ENCODE measurements at regions not wholly inside any gene's neighbourhood (a gene's known extent, or its start where the extent isn't known, plus 50 kb on each side); places are given as distances from the start of the nearest gene placed in this dataset.
"Not testable (repeated sequence)": the region's sequence is repeated elsewhere in the genome, so short reads cannot be mapped to it uniquely, and the experiment has no call there.

- not testable (repeated sequence) for DNase-seq (ENCODE audit: low read depth)
Measured at GRCh38 chr5:33138145-33138544, 302.6 kb upstream of the TARS1 start.

GRCh38 chr5:33143405-33144123 lies 297.2 kb upstream of the TARS1 start:
- DNase-seq (ENCODE audit: low read depth): no peak

- DNase-seq (ENCODE audit: low read depth): no peak
Measured at GRCh38 chr5:33146881-33147280, 293.9 kb upstream of the TARS1 start.

GRCh38 chr5:33148076-33148513 lies 292.7 kb upstream of the TARS1 start:
- peak; percentile 89 for DNase-seq (ENCODE audit: low read depth)

GRCh38 chr5:33153372-33153771 lies 287.4 kb upstream of the TARS1 start:
- DNase-seq (ENCODE audit: low read depth): no peak

GRCh38 chr5:33153831-33154230 lies 286.9 kb upstream of the TARS1 start:
- no peak for DNase-seq (ENCODE audit: low read depth)

- no peak for DNase-seq (ENCODE audit: low read depth)
Measured at GRCh38 chr5:33160871-33161270, 279.9 kb upstream of the TARS1 start.

GRCh38 chr5:33161421-33161820 lies 279.3 kb upstream of the TARS1 start:
- DNase-seq (ENCODE audit: low read depth): no peak

GRCh38 chr5:33162057-33162456 lies 278.7 kb upstream of the TARS1 start:
- DNase-seq (ENCODE audit: low read depth): no peak

- DNase-seq (ENCODE audit: low read depth): no peak
Measured at GRCh38 chr5:33166522-33166921, 274.2 kb upstream of the TARS1 start.

GRCh38 chr5:33166948-33167347 lies 273.8 kb upstream of the TARS1 start:
- no peak for DNase-seq (ENCODE audit: low read depth)

GRCh38 chr5:33167541-33167940 lies 273.2 kb upstream of the TARS1 start:
- peak; percentile 21 for DNase-seq (ENCODE audit: low read depth)

- DNase-seq (ENCODE audit: low read depth): no peak
Measured at GRCh38 chr5:33170411-33170810, 270.4 kb upstream of the TARS1 start.

GRCh38 chr5:33174383-33174782 lies 266.4 kb upstream of the TARS1 start:
- DNase-seq (ENCODE audit: low read depth): no peak

- DNase-seq (ENCODE audit: low read depth): no peak
Measured at GRCh38 chr5:33179301-33179700, 261.5 kb upstream of the TARS1 start.

- peak; percentile 53 for DNase-seq (ENCODE audit: low read depth)
Measured at GRCh38 chr5:33180900-33181299, 259.9 kb upstream of the TARS1 start.

- no peak for DNase-seq (ENCODE audit: low read depth)
Measured at GRCh38 chr5:33182986-33183385, 257.8 kb upstream of the TARS1 start.

- no peak for DNase-seq (ENCODE audit: low read depth)
Measured at GRCh38 chr5:33184367-33184766, 256.4 kb upstream of the TARS1 start.

GRCh38 chr5:33188089-33188488 lies 252.7 kb upstream of the TARS1 start:
- DNase-seq (ENCODE audit: low read depth): no peak

- no peak for DNase-seq (ENCODE audit: low read depth)
Measured at GRCh38 chr5:33194914-33195313, 245.9 kb upstream of the TARS1 start.

- DNase-seq (ENCODE audit: low read depth): peak; percentile 18
Measured at GRCh38 chr5:33195431-33196165, 245.2 kb upstream of the TARS1 start.

GRCh38 chr5:33198836-33199235 lies 241.9 kb upstream of the TARS1 start:
- no peak for DNase-seq (ENCODE audit: low read depth)

- no peak for DNase-seq (ENCODE audit: low read depth)
Measured at GRCh38 chr5:33203931-33204330, 236.8 kb upstream of the TARS1 start.

Data from myocyte (in vitro differentiated cells).